OCI-LY7 (cell line): ENCODE measurements at regions not wholly inside any gene's neighbourhood (a gene's known extent, or its start where the extent isn't known, plus 50 kb on each side); places are given as distances from the start of the nearest gene placed in this dataset.

Experiments
- CTCF ChIP-seq: fragments of 200-600 bp; sonication (generic); conservative IDR thresholded peaks from 2 replicates; pipeline ENCODE4 v1.5.1; 2014; ENCODE audit warnings: mild to moderate bottlenecking, antibody characterized with exemption, low read length, moderate library complexity, mixed read lengths
- EZH2phosphoT487 ChIP-seq: fragments of 200-600 bp; sonication (generic); IDR thresholded peaks from 2 replicates; pipeline ENCODE4 v1.6.1; 2018; ENCODE audit warnings: low read depth, borderline replicate concordance, mild to moderate bottlenecking, mixed run types, antibody characterized with exemption, low read length, moderate library complexity, mixed read lengths

- TF ChIP-seq CTCF, result no peak
- no peak for TF ChIP-seq EZH2phosphoT487
Measured at GRCh38 chr2:147373800-147374422, 470.9 kb upstream of the ACVR2A start.
